A549 (cell line): ENCODE measurements at regions not wholly inside any gene's neighbourhood (a gene's known extent, or its start where the extent isn't known, plus 50 kb on each side); places are given as distances from the start of the nearest gene placed in this dataset.

Experiments used
- CBX8 ChIP-seq: fragments of 200-600 bp; sonication (generic); IDR thresholded peaks from 2 replicates; pipeline ENCODE4 v1.6.1; 2016
- CHD4 ChIP-seq: fragments of 200-600 bp; sonication (generic); IDR thresholded peaks from 2 replicates; pipeline ENCODE4 v1.6.1; 2016; ENCODE audit warnings: antibody characterized with exemption, mild to moderate bottlenecking, borderline replicate concordance
- EHMT2 ChIP-seq: fragments of 200-600 bp; sonication (generic); IDR thresholded peaks from 2 replicates; pipeline ENCODE4 v1.6.1; 2016; ENCODE audit warnings: antibody characterized with exemption, low read depth, mild to moderate bottlenecking, moderate library complexity
- HDAC2 ChIP-seq: fragments of 200-600 bp; sonication (generic); IDR thresholded peaks from 2 replicates; pipeline ENCODE4 v1.6.1; 2016
- KDM1A ChIP-seq: fragments of 200-600 bp; sonication (generic); IDR thresholded peaks from 2 replicates; pipeline ENCODE4 v1.6.1; 2016; ENCODE audit warnings: low read depth, mild to moderate bottlenecking
- NR3C1 ChIP-seq: fragments of >200 bp; sonication (Bioruptor Twin); formaldehyde crosslinking; IDR thresholded peaks from 3 replicates; pipeline ENCODE4 v1.6.1; 2017
- POLR2A ChIP-seq: IDR thresholded peaks from 2 replicates; pipeline ENCODE4 v1.6.1; 2012; ENCODE audit warnings: mild to moderate bottlenecking, low read length
- RCOR1 ChIP-seq: fragments of 150-350 bp; IDR thresholded peaks from 2 replicates; pipeline ENCODE4 v1.6.1; 2014; ENCODE audit warnings: antibody characterized with exemption, low read length, low read depth
- SMC3 ChIP-seq: fragments of >200 bp; sonication (Bioruptor Twin); formaldehyde crosslinking; IDR thresholded peaks from 3 replicates; pipeline ENCODE4 v1.6.1; 2018; ENCODE audit warnings: inconsistent platforms
- TF ChIP-seq, protein P1 (sequence below): fragments of >200 bp; sonication (Bioruptor Twin); formaldehyde crosslinking; IDR thresholded peaks from 3 replicates; pipeline ENCODE4 v1.5.1; 2016
- TF ChIP-seq, protein P2 (sequence below): fragments of 450-650 bp; IDR thresholded peaks from 2 replicates; pipeline ENCODE4 v1.6.1; 2014; ENCODE audit warnings: antibody characterized with exemption
- TF ChIP-seq, protein P3 (sequence below): fragments of 250-450 bp; sonication (Bioruptor Pico); IDR thresholded peaks from 2 replicates; pipeline ENCODE4 v1.5.0; 2021; ENCODE audit warnings: mild to moderate bottlenecking, moderate library complexity, borderline replicate concordance

DNA sequence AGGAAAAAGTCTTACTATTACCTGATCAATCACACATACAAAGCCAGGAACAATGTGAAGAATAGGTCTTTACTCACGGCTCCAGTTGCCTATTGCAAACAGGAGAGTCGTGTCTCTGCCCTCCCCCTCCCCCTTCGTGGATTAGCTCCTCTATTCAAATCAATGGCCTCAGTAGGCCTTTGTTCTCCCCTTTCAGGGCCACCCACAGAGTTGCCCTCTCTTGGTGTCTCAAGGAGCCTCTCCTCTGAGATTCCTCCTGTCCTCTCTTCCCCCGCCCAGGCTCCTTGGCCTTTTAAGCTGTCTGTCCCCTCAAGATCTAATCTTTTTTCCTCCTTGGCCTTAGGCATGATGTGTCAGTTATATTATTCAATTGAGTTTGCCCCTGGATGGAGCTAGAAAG is 107.2 kb upstream of the NALF2 start:
- TF ChIP-seq, protein P1, sequence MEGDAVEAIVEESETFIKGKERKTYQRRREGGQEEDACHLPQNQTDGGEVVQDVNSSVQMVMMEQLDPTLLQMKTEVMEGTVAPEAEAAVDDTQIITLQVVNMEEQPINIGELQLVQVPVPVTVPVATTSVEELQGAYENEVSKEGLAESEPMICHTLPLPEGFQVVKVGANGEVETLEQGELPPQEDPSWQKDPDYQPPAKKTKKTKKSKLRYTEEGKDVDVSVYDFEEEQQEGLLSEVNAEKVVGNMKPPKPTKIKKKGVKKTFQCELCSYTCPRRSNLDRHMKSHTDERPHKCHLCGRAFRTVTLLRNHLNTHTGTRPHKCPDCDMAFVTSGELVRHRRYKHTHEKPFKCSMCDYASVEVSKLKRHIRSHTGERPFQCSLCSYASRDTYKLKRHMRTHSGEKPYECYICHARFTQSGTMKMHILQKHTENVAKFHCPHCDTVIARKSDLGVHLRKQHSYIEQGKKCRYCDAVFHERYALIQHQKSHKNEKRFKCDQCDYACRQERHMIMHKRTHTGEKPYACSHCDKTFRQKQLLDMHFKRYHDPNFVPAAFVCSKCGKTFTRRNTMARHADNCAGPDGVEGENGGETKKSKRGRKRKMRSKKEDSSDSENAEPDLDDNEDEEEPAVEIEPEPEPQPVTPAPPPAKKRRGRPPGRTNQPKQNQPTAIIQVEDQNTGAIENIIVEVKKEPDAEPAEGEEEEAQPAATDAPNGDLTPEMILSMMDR: no peak
- TF ChIP-seq RCOR1 (no peak), NR3C1 (no peak), SMC3 (no peak), EHMT2 (no peak), CHD4 (no peak), KDM1A (no peak), POLR2A (no peak), HDAC2 (no peak), CBX8 (no peak)
- TF ChIP-seq, protein P2, sequence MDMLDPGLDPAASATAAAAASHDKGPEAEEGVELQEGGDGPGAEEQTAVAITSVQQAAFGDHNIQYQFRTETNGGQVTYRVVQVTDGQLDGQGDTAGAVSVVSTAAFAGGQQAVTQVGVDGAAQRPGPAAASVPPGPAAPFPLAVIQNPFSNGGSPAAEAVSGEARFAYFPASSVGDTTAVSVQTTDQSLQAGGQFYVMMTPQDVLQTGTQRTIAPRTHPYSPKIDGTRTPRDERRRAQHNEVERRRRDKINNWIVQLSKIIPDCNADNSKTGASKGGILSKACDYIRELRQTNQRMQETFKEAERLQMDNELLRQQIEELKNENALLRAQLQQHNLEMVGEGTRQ: no peak
- TF ChIP-seq, protein P3, sequence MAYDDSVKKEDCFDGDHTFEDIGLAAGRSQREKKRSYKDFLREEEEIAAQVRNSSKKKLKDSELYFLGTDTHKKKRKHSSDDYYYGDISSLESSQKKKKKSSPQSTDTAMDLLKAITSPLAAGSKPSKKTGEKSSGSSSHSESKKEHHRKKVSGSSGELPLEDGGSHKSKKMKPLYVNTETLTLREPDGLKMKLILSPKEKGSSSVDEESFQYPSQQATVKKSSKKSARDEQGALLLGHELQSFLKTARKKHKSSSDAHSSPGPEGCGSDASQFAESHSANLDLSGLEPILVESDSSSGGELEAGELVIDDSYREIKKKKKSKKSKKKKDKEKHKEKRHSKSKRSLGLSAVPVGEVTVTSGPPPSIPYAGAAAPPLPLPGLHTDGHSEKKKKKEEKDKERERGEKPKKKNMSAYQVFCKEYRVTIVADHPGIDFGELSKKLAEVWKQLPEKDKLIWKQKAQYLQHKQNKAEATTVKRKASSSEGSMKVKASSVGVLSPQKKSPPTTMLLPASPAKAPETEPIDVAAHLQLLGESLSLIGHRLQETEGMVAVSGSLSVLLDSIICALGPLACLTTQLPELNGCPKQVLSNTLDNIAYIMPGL (CRISPR knock-in tag): no peak
